ENCODE measurements at regions not wholly inside any gene's neighbourhood (a gene's known extent, or its start where the extent isn't known, plus 50 kb on each side); places are given as distances from the start of the nearest gene placed in this dataset.

DNA sequence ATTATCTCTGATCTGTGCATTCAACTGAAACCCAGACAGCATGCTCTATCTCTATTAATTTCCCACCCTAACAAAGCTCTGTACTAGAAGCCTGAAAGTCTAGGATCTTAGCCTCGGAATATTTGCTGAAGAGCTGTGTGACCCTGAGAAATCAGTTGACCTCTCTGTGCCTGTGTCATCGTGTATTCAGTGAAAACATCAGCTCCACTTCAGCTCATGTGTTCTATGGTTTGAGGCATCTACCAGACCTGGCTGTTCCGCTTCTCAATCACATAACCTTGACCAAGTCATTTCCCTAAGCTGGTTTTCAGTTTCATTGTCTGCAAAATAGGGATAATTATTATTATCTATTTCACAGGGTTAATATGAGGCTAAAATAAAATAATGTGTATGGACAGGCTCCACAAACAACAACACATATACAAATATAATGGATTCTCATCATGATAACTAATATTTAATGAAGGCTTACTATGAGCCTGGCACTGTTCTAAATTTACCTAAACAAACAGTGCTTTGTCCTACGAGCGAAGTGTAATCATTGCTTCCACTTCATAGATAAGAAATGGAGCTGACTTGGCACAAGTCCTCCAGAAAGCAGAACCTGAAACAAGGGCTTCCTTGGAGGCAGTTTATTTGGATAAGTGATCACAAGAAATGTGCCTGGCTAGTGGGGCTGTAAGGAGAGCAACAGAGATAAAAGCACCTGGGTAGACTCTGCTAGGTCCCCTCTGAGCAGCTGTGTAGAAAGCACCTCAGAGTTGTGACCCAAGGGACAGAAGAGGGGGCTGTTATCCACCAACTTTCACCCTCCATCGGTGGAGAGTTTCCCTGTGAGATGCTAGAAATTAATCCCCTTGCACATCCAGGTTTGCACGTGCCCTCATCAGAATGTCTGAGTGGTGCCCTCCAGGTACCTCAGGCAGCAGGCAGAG lies 356.9 kb downstream of the RAB28 start:
- TF ChIP-seq, protein P1, sequence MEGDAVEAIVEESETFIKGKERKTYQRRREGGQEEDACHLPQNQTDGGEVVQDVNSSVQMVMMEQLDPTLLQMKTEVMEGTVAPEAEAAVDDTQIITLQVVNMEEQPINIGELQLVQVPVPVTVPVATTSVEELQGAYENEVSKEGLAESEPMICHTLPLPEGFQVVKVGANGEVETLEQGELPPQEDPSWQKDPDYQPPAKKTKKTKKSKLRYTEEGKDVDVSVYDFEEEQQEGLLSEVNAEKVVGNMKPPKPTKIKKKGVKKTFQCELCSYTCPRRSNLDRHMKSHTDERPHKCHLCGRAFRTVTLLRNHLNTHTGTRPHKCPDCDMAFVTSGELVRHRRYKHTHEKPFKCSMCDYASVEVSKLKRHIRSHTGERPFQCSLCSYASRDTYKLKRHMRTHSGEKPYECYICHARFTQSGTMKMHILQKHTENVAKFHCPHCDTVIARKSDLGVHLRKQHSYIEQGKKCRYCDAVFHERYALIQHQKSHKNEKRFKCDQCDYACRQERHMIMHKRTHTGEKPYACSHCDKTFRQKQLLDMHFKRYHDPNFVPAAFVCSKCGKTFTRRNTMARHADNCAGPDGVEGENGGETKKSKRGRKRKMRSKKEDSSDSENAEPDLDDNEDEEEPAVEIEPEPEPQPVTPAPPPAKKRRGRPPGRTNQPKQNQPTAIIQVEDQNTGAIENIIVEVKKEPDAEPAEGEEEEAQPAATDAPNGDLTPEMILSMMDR (IDR thresholded peaks at IDR 0.05 in 8 of 11, conservative IDR thresholded peaks at IDR 0.05 in 3 of 11), result no peak
- no peak for TF ChIP-seq POLR2A (IDR thresholded peaks at IDR 0.05)
